ENCODE measurements at regions not wholly inside any gene's neighbourhood (a gene's known extent, or its start where the extent isn't known, plus 50 kb on each side); places are given as distances from the start of the nearest gene placed in this dataset.
"Not testable (repeated sequence)": the region's sequence is repeated elsewhere in the genome, so short reads cannot be mapped to it uniquely, and the experiment has no call there.

DNA sequence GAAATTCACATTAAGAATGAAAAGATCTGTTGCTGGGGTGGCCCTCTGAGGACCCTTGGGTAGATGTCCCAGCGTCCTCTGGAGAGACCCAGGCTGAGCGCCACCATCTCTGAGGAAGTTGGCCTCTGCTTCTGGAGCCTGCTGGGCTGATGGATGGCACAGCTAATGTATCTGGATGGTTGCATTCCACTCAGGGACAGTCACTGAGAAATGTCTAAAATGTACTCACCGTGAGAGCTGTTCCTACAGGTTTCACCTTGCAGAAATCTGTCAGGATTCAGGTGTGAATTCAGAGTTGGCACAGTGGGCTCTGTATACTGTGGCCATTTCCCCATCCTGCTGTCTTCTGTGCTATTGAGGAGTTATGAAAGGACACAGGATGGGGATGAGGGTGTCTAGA is 247.2 kb downstream of the AACS start:
- no peak for DNase-seq

DNA sequence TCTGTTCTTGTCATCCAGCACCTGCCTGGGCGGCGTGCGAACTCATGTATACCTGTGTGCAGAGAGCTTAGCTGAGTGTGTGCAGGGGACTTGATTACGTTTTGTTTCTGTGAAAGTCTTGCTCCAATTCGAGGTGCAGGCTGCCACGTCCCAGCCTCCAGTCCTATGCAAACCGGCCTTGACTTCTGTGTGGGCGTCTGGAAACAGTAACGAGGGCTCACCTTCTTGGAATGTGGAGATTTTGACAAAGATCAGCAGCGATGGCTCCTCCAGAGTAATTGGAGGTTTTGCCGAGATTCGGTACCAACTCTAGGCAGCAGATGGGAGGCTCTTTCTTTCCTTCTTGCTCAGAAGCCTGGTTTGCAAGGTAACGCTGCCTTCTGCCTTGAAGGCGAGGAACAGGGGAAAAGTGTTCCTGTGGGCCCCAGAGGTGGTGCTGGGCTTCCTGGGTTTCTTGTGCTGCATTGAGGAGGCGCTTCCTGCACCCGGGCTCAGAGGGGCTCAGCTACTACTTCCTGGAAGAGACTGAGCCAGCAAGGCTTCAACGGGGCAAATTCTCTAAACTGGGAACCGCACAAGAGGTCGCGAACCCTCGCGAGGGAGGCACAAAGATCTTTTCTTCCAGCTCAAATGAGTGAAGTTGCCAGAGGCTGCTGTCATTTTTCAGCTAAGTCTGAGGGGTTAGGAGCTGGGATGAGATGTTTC is 249.0 kb downstream of the AACS start:
- DNase-seq = no peak

DNA sequence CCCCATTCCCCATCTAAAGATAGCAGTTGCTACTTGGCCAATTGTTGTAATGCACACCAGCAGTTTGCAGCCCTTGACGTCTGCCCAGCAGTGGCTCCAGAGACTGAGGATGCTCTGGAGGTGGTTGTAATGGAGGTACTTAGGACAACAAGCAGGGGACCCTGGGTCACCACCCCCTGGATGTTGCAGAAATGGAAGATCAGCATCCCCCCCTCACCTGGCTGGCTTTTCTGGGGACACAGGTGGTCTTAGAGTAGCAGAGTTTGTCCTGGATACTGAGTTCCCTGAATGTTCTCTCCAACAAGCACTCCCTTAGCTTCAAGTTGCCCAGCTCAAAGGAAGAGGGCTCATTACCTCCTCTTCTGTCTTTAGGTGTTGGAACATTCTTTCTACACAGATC is 250.5 kb downstream of the AACS start:
- DNase-seq = no peak

DNA sequence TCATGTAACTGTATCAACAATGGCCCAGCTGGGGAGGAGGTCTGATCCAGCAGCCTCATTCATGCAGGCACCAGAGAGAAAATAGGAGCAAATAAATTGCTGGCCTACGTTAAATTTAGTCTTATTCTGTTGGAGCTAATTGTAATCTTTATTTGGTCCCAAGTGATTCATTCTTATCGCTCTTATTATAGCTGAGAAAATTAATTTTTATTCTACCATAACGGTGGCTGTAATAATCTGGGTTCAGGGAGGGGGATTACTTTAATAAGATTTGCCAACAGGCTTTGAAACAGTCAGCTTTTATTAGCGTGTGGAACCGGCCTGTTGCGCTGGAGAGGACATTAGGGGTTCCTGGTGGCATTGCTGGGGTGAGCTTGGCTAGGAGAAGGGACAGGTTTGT is 254.9 kb downstream of the AACS start:
- DNase-seq = no peak

DNA sequence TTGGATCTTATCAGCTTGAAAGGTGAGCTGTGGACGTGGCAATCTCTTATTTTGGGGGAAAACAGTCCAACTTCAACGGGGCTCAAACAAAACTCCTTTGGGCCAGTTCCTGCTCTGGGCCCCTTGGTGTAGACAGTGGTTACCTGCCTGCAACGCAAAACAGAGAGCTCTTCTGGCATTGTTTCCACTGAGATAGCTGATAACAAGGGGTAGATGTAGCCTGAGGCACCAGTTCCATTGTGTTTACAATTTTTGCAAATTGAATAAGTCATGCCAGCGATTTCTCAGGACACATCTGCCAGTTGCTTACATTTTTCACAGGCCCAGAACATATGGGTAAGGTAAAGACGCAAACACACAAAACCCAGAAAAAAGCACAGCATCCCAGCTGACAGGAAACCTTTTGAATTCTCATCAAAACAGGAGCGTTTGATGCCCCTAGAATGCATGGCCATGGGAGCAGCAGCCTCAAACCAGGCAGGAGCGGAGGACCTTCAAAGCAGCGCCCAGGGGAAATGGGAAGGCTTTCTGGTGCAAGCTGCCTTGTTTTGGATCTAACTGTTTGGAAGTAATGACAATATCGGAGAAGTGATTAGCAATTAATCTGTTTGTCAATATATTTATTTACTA is 259.7 kb downstream of the AACS start:
- DNase-seq = no peak

DNA sequence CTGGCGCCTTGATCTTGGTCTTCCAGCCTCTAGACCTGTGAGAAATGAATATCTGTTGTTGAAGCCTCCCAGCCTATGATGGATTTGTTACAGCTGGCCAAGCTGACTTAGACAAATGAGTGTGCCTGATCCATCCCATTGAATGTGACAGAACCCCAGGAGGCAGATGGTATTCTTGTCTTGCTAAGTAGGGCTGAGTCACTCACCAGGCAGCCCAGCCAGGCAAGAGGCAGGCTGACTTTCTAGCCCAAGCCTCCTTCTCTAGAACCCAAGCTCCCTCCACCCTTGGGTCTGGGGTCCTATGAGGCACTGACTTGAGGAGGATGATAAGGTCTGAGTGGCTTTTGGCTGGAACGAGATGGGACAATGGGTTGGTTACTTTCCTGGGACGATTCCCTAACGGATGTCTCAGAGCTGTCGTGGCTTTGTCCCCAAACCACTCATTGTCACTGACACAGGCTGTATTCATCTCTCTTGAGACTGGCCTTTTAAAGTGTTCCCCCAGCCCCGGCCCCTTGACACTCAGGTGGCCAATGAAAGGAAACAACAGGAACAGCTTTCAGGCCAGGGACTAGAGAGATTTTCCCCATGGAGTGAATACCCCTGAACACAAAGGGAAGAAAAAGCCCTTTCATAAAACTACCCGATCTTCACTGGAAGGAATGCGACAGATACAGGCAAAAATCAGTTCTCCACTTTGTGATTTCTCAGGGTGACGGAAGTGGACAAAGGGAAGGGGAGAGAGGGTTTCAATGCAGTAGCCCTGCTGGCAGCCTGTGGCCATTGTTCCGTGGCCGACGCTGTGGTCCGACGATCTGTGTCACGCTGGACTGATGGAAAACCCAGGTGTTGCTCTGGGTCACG is 264.2 kb downstream of the AACS start:
- DNase-seq = no peak

DNA sequence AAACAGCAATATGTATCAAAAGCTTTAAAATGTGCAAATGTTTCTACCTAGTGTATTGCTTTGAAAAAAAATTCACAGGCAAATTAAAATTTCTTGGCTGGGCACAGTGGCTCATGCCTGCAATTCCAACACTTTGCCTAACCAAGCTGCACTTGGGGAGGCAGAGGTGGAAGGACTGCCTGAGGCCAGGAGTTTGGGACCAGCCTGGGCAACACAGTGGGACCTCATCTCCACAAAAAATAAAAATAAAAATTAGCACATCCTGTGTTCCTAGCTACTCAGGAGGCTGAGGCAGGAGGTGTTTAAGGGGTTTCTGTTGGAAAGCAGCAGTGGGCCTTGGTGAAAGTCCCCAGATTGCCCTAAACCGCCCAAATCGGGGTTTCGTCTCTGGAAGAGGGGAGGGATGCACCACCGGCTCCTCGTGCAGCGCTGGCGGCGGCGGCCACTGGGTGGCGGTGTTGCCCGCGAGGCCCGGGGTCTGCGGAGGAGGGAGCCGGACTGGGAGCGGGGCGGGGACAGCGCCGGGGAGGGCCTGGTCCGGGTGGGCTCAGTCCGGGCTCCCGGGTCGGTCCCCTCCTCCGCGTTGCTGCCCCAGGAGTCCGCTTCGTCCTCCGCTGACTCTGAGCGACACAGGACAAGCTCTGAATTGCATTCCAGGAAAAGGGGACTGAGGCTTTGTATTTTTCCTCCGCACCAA is 265.6 kb downstream of the AACS start:
- no peak for DNase-seq

DNA sequence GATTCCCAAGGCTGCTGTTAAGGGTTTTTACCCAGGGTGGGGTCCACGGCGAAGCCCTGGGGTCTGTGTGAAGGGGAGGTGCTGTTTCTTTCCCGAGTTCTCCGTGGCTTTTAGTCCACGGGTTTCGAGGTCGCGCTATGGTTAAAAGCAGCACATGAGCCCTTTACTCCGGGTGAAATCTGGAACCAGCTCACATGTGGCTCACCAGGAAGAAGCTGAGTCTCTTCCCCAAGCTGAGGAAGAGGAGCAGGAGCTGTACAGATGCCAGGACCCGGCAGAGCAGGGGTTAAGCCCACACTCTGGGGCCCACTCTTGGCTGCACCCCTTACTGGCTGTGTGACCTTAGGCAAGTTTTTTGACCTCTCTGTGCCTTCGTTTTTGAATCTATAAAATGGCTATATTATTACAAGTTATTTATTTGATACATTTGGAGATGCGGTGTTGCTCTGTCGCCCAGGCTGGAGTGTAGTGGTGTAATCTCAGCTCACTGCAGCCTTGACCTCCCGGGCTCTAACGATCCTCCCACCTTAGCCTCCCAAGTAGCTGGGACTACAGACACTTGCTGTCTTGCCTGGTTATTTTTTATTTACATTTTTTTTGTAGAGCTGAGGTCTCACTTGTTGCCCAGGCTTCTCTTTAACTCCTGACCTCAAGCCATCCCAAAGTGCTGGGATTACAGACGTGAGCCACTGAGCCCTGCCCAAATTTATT is 266.3 kb downstream of the AACS start:
- no peak for DNase-seq

DNA sequence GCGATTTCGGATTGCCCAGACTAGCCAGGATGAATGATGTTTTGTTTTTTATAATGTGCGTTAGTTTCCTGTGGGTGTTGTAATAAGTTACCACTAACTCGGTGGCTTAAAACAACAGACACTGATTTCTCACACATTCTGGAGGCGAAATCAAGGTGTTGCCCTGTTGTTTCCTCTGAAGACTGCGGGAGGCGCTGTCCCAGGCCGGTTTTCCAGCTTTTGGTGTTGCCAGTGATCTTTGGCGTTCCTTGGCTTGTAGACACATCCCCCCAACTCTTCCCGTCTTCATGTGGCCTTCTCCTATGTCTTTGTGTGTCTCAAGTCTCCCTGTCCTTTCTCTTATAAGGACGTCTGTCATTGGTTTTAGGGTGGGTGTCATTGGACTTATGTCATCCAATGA is 267.7 kb downstream of the AACS start:
- DNase-seq = no peak

DNA sequence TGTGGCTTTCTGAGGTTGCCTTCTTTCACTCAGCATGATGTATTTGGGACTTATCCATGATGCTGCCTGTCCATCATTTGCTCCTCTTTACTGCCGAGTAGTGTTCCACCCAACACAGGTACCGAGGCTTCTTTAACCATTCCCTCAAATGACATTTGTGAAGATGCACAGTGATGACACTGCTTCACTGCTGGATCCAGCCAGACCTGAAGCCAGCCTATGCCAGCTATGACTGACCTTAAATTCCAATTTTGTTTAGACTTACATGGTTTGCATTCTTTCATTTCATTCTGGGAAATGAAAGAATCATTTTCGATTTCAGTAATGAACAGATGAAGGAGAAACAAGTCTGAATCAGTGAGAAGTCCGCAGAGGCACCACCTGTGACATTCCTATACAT is 271.0 kb downstream of the AACS start:
- DNase-seq = no peak

DNA sequence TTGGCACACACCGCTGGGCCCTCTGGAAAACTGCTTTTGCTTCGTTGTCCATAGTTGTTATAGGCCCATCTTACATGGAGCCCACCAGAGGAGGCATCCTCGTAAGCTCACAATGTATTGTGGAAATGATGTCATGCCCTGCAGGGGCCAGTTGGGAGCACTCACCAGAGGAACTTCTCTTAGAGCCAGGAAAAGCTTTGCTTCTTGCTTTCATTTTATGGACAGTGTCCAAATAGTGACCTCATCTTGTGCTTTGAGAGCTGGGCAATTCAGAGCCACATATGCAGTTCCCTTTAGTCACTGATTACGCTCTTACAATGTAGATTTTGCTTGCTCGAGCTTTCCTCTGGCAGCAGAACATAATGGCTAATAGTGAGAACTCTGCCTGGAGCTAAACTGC is 275.6 kb downstream of the AACS start:
- no peak for DNase-seq

DNA sequence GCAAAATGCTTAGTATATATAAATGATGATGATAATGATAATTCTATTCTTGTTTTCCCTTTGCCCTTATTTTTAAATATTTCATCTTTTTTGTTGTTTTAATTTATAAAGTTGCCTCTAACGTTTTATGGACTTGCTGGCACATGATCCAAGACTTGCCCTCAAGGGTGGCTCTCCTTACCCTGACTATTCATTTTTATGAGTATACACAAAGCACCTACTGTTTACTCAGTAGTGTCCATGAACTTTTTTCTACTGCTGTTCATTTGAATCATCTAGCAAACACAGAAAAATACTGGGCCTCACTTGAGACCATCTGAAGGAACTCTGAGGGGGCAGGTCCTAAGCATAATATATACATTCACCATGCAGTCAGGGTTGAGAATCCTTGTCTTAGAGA is 276.2 kb downstream of the AACS start:
- no peak for DNase-seq

DNA sequence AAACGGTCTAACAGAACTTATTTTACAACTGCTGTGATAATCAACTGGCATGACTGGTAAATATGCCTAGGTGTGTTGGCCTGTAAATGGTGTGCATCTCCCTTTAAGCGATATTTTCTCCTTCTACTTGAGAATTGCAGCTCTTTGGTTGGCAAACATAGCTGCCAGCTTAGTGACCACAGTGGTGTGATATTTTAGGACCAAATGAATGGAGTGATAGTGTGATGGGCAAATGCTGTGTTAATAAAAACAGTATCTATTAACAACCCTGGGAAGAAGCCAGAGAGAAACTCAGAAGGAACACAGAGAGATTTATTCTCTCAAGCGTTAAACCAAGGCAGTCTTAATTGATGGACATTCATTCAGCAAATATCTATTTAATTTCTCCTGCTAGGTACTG is 278.4 kb downstream of the AACS start:
- no peak for DNase-seq

DNA sequence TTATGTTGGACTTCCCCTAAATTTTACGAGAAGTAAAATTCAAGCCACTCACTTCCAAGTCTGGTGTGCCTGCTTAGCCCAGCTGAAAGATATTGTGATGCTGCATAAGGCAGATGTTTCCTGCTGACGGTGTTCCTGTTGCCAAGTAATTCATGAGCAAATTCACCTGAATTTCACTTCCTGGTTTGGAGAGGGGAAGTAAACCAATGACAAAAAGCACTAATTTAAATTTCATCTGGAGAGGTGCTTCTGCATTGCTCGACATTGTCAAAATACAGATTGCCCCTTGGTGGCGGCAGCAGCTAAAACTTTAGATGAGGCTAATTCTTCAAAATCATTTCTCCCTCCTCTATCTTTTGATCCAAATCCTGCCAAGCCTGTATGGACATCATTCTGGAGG is 281.1 kb downstream of the AACS start:
- no peak for DNase-seq

DNA sequence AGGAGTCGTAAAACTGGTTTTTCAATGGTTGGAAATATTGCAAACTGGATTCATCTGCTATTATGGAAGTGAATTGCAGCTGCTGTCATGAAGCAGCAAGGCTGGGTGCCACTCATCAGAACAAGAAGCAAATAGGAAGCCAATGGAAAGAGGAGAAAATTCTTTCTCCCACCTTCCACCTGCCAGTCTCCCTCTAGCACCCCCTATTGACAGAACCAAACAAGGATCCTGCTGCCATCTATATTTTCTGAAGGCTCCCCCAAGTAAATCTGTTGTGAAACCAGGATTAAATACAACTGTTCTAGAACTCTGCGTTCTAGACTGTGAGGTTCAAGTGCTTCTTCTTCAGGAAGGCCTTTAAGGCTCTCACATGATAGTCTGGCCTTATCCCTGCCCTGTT is 286.6 kb downstream of the AACS start:
- DNase-seq = no peak

DNA sequence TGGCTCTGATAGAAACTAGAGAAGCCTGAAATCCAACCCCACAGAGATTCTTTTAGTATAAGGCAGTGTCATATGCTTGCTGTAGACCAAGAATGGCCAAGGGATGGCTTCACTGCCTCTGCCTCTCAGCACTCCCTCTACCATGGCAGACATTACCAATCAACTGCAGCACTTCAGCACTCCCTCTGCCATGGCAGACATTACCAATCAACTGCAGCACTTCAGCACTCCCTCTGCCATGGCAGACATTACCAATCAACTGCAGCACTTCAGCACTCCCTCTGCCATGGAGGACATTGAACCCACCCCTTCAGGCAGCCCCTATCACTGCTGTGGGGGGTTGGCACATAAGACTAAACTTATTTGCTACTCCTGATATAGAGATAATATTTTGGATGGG is 287.8 kb downstream of the AACS start:
- DNase-seq = not testable (repeated sequence)

DNA sequence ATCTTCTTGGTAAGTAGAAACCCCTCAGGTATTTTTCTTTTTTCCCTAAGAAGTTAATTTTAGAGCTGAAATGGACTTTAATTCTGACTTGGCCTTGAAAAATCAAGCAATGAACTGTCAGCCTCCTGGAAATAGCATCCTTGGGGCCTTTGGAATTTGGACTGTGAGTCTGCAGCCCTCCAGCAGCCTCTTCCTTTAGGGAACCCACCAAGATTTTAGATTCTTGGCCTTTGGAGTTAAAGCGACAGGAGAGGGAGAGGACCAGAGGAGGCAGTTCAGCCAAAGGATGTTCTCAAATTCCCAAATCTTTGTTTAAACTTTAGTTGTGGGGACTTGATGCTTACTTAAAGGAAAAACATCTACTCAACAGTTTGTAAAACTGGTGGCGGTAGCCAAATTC is 288.6 kb downstream of the AACS start:
- DNase-seq = no peak

DNA sequence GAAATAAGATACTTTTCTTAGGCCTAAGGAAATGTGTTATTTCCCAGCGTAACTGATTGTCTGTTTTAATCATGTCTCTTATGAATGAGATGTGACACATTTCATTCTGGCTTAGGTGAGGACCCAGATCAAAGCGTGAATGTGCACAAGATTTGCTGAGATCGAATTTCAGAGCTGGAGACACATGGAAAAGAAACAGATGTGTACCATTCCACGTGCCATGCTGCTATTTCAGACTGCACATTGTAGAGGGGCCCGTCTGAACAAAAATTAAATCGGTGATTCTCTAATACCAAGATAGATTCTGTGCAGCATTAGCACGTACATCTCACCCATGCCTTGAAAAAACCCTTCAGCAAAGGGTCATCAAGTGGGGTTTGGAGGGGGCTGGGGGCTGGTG is 290.4 kb downstream of the AACS start:
- DNase-seq = no peak

DNA sequence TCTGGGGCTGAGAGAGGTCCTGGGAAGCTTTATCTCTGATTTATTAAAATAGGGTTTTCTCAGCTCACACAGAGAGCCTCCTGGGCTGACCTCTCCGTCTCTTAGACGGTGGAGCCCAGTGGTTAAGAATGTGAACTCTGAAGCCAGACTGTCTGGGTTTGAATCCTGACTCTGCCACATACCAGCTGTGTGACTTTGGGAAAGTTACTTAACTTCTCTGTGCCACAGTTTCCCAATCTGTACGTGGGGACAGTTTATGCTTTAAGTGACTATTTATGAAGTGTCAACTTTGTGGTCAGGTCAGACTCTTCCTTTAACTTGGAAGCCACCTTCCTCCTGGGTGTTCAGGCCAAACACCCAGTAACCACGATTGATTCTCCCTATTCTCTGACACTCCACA is 290.9 kb downstream of the AACS start:
- DNase-seq = no peak

DNA sequence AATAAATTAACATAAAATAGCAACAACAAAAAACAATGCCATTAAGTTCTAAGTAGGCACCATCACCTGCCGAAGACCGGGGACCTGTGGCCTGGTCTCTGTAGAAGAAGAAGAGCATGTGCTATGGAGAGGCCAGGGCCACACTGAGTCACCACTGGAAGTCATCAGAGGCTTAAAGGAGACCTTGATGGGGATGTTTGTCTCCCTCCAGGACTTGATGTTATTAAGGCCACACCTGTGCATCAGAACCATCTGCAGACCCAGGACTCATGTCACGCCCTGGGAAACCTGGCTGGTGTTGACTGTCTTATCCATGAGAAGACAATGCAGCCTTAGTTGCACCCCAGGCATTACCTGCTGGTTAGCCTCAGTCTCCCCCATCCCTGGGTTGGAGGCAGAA is 292.3 kb downstream of the AACS start:
- no peak for DNase-seq

DNA sequence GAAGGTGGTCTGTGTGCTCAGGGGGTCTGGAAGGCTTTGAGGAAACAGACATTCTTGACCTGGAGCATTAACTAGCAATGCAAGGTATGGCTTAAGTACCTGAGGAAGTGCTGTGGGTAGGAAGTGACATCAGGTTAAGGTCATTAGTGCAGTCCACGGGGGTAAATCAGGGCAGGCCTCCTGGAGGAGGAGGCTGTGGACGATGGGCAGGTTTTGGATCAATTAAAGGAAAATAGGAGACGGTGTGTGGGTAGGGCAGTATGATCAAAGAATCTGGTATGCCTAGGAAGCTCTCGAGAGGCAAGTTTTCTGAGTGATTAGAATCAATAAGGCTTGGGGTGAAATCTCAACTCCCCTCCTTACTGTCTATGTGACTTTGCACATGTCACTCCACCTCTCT is 295.3 kb downstream of the AACS start:
- DNase-seq = no peak

DNA sequence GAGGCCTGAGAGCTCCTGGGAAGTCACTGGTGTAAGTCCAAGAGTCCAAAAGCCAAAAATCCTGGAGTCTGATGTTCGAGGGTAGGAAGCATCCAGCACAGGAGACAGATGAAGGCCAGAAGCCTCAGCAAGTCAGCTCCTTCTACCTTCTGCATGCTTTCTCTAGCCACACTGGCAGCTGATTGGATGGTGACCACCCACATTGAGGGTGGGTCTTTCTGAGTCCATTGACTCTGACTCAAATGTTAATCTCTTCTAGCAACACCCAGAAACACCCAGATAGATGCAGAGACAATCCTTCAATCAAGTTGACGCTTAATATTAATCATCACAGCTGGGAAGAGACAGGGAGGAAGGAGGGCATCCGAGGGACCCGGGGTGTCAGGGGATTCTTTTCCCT is 305.8 kb downstream of the AACS start:
- DNase-seq = no peak

DNA sequence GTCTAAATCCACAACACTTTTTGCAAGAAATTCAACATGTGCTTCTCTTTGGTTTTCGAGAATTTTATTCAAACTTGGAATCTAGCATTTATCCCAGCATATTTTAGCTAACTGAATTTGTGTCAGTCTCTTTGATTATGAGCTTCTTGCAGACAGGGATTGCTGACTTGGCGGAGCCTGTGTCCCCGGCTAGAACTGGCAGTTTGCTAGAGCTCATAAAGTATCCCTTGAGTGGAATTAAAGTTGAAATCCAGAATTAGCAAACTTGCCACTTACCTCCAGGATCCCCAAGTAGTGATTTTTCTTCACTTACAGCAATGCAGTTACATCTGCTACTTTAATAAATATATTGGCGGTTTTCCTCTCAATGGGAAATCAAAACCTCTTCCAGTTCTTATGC is 306.9 kb downstream of the AACS start:
- no peak for DNase-seq

Data from NCI-H2107 (cell line).